ENCODE measurements at regions not wholly inside any gene's neighbourhood (a gene's known extent, or its start where the extent isn't known, plus 50 kb on each side); places are given as distances from the start of the nearest gene placed in this dataset.

DNA sequence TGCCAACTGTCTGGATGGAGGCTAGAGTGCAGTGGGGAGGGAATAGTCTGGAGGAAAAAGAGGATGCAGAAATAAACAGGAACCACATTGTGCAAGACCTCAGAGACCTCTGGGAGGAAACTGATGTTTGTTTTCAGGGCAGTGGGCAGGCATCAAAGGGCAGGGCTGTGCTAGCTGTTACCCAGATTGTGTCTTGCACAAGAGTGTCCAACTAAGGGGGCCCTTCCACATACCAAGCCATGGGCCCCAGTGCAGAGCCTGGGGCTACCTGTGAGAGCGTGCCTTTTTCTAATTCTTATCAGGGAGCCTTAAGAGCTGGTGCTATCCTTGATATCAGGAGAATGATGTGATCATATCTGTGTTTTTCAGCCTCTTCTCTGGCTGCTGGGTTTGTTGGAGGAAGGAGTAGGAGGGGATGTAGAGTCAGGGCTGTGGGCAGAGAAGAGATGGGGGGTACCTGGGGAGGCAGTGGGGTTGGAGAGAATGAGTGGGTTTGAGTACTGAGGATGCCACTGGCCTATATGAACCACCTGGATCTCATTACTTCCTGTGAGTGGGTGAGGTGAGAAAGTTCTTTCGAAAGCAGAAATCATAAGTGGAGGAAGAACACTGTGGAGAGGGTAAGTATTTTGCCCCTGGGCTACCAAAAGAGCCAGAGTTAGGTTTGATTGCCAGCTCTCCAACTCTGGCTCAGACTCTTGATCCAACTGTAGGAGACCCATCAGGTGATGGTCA, 259.2 kb upstream of the CRY1 start:
- no peak for DNase-seq

DNA sequence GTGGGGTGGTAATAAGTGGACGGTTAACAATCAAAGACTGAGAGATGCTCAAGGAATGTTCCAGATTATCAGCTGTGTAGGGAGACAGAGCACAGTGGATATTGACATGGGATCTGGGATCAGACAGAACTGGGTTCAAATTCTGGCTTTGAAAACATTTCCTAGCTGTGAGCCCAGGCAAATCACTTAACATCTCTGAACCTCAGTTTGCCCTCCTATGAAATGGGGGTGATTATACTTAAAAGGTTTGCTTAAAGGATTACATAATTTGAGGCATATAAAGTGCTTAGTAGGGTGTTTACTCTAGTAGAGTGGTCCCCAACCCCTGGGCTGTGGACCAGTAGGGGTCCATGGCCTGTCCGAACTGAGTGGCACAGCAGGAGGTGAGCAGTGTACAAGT, 260.0 kb upstream of the CRY1 start:
- DNase-seq, result no peak

DNA sequence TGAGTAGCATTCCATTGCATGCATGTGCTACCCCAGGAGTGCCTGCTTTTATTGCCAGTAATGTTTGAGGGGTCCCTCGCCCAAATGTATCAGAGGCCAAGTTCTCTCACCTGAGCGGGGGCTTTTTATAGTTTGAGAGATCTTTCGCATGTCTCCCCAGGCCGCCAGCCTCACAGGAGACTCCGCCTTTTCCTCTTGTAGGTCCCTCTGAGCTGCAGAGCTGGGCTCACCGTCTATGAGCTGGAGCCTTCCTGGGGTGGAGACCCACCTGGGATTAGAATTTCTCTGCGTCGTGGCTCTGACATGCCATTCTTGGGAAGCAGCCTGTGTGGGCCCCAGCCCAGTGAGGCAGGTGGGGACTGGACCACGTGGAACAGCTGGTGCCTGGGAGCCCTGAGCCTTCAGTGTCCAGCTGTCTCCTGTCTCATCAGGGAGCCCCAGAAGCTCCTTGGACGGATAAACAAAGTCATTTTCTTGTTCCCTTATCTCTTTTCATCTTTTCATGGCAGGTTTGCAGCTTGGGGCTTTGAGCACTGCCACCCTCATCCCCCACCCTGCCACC, 261.7 kb upstream of the CRY1 start:
- no peak for DNase-seq

DNA sequence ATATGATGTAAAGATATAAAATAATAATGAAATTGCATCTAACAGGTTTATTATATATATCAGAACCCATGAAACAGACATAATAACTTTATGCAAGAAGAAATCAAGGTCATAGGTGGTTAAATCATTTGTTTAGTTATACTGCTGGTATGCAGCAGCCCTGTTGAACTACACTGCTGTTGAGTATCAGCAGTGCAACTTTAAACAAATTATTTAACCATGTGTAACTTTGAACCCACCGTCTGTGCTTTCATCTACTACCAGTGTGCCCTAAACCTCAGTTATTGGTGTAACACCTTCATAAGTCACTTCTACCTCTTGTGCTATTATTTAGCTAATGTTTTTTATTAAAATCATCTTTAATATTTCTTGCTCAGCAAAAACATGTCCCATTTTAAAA, 262.3 kb upstream of the CRY1 start:
- DNase-seq, result no peak

DNA sequence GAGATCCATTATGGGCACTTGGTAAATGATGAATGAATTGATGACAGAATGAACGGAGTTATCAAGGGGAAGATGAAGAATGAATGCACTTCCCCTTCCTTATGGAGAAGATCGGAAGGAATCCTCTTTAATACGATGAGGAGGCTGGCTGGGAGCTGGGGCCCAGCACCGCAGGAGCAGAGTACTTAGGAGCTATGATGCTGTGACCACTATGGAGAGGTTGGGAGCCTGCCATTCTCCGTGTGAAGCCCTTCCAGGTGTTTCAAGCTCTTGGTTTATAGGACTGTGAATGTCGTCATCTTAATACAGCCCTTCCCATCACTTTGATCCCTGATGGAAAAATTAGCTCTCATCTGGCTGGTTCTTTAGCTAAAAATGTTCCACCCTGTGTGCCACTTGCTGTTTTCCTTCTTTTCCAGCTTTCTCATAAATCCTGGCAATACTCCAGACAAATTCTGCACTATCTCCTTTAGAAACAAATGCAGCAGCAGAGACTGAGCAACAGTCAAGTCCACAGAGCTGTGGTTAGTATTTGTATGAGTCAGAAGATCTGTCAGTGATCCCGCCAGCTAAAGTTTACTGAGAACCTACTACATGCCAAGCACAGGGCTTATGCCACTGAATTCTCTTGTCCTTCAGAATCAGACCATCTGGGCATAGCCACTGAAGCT, 263.1 kb upstream of the CRY1 start:
- DNase-seq, result no peak

DNA sequence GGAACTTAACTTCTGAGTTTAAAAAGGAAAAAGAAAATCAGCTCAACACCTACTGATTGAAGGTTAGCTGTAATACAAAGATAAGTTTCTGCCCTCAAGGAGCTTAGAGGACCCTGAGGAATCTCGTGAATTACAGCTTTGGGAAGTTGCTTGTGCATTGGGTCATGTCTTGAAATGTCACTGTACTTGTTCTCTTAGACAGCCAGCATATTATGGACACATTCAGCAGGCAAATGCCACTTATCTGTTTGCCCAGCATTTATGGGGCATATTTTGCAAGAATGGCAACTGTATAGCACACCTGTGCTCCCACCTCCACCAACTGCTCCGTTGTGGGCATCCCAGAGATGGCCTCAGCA, 263.6 kb upstream of the CRY1 start:
- no peak for DNase-seq

- no peak for DNase-seq
Observed at GRCh38 chr12:107359382-107359781, 266.0 kb upstream of the CRY1 start.

DNA sequence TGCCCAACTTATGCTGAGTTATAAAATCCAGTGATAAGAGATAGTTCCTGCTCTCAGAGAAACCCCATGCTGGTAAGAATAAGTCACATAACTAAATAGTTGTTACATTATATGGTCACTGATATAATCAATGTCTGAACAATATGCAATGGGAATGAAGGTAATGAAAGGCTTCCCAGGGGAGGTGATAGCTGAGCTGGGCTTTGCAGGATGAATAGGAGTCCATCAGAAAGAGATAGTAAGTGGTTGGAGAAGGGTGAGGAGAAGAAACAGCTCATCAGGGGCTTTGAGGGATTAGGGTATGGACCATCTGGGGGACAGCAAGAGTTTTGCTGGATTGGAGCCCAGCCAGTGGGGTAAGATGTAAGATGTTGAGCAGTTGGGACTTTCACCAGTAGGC, 266.7 kb upstream of the CRY1 start:
- no peak for DNase-seq

GRCh38 chr12:107360482-107360881, 267.1 kb upstream of the CRY1 start:
- no peak for DNase-seq

- DNase-seq, result no peak
Observed at GRCh38 chr12:107361970-107362369, 268.6 kb upstream of the CRY1 start.

GRCh38 chr12:107362960-107363359, 269.6 kb upstream of the CRY1 start:
- no peak for DNase-seq

GRCh38 chr12:107364875-107365518, 271.6 kb upstream of the CRY1 start:
- no peak for DNase-seq

GRCh38 chr12:107365703-107366102, 272.4 kb upstream of the CRY1 start:
- no peak for DNase-seq

DNA sequence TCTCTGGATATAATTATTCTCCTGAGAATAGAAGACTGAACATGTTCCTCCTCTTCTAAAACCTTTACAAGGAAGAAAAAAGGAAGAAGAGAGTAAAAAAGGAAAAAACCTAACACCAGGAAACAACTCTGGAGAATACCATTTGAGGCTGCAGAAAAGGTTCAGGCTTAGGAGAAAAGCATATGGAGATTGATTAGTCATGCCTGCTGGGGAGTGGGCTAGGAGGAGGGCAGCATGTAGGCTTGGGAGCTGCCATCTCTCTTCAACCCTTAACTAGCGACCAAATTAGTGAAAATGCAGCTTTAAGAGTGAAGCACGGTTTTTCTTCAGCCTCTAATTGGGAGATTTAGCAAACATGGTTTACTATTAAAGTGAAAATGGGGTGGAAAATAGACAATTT, 273.0 kb upstream of the CRY1 start:
- no peak for DNase-seq

DNA sequence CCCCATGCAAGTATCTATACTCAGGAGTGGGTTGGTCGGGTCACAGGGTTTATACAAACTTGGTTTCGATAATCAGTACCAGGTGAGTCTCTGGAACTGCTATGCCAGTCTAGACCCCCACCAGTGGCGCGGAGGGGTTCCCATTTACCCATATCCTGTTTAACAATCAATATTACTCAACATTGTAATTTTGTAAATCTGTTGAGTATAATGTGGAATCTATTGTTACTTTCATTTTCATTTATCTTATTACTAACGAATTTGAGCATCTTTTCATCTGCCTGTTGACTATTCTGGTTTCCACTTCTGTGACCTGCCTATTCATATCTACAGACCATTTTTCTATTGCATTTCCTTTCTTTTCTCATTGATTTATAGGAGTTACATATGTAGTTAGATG, 275.2 kb upstream of the CRY1 start:
- DNase-seq, result no peak

DNA sequence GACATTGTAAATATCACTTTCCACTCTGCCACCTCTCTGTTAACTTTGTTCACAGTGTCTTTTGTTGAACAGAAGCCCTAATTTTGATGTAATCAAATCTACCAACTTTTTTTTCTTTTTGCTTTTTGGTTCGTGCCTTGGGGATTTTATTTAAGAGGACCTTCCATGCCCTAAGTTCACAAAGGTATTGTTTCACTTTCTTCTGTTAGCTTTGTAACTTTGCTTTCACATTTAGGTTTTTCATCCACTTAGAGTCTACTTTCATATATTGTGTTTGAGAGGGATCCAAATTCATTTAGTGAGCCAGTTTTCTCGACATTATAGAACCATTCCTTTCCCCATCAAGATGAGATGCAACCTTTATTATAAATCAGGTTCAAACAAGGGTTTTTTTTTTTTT, 275.7 kb upstream of the CRY1 start:
- DNase-seq, result no peak

DNA sequence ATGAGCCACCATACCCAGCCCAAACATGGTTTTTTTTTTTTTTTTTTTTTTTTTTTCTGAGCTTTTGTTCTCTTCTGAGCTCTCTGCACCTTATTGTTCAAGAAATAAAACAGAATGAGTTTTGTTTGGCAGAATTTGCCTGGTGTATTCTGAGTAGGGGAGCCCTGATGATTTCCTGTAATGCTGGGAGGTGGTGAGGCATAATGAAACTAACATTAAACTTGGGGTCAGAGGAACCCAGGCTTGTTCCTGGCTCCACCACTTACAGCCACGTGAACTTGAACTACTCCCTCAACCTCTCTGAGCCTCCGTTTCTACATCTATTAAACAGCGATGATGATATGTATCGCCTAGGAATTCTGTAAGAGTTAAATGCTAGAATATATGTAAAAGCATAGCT, 276.3 kb upstream of the CRY1 start:
- no peak for DNase-seq

DNA sequence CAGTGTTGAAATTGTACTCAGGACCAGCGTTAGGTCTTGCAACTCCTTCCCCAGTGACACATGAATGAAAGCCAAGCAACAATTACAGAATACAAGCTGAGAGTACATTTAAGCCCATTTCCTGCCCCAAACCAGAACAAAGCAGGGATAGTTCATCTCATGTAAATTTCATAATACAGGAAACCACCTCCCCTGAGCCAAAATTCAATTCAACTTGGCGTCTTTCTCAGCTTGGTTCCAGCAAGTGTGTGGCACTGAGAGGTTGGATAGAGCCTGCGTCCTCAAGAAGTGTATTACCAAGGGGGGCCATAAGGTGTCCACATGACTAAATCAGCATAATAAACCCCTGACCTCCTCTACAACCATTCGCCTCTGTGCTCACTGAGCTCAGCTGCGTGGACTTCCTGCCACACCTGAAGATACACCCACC, 278.9 kb upstream of the CRY1 start:
- no peak for DNase-seq

- no peak for DNase-seq
Observed at GRCh38 chr12:107373238-107373809, 280.0 kb upstream of the CRY1 start.

DNA sequence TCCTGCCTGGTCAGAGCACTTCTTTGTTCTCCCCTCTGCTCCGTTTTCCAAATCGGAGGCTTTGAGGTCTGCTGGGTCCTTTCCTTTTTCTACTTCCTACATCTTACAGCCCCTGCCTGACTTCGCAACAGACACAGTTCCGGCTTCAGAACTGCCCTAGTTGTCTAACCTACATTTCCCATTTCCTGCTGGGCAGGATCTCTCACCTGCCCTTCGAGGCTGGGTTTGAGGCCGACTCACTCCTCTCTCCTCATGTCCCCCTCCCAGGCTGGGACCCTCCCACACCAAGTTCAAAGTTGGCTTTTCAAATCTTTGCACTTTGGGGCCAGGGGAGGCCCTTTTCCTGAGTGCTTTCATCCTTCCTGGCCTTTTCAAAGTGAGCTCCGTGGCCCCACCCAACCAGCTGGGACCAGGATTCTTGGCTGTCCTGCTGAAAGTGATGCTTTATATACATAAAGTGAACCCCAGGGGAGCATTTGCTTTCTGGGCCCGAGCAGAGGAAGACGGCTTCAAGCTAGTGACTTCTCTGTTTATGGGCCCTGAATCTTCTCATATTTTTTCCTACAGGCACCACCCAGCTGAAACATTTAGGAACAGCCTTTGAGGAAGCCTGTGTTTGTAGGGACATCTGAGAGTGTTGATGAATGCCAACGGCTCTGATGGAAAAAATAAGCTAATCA, 281.0 kb upstream of the CRY1 start:
- DNase-seq, result no peak

- no peak for DNase-seq
Observed at GRCh38 chr12:107375231-107375630, 281.9 kb upstream of the CRY1 start.

- DNase-seq, result no peak
Observed at GRCh38 chr12:107377596-107378385, 284.4 kb upstream of the CRY1 start.
